Parathyroid adenoma (tissue), 2 donors: ENCODE measurements at regions not wholly inside any gene's neighbourhood (a gene's known extent, or its start where the extent isn't known, plus 50 kb on each side); places are given as distances from the start of the nearest gene placed in this dataset.

ENCODE experiments used
- H2AFZ ChIP-seq: fragments of 300-600 bp; sonication (generic); one replicate; pipeline ENCODE4 v1.7.0; 2017; ENCODE audit warnings: antibody characterized with exemption, mild to moderate bottlenecking
- H3K27ac ChIP-seq: fragments of 300-600 bp; sonication (generic); one replicate; pipeline ENCODE4 v1.7.0; 2017
- H3K27me3 ChIP-seq: fragments of 300-600 bp; sonication (generic); one replicate; pipeline ENCODE4 v1.7.0; 2017; ENCODE audit warnings: low read length; ENCODE audit not compliant: control insufficient read depth, insufficient read depth
- H3K36me3 ChIP-seq: fragments of 300-600 bp; sonication (generic); one replicate; pipeline ENCODE4 v1.7.0; 2017; ENCODE audit warnings: low read length; ENCODE audit not compliant: control insufficient read depth, insufficient read depth
- H3K4me1 ChIP-seq: fragments of 300-600 bp; sonication (generic); one replicate; pipeline ENCODE4 v1.7.0; 2017; ENCODE audit warnings: control low read depth
- H3K4me2 ChIP-seq: fragments of 300-600 bp; sonication (generic); one replicate; pipeline ENCODE4 v1.7.0; 2017; ENCODE audit warnings: low read length
- H3K4me3 ChIP-seq: fragments of 300-600 bp; sonication (generic); one replicate; pipeline ENCODE4 v1.7.0; 2017; ENCODE audit warnings: low read depth, low read length
- H3K79me2 ChIP-seq: fragments of 300-600 bp; sonication (generic); one replicate; pipeline ENCODE4 v1.7.0; 2017; ENCODE audit warnings: control low read depth
- H3K9ac ChIP-seq: fragments of 300-600 bp; sonication (generic); one replicate; pipeline ENCODE4 v1.7.0; 2017; ENCODE audit warnings: mild to moderate bottlenecking
- H3K9me3 ChIP-seq: fragments of 300-600 bp; sonication (generic); one replicate; pipeline ENCODE4 v1.7.0; 2017; ENCODE audit warnings: low read length; ENCODE audit not compliant: control insufficient read depth
- CTCF ChIP-seq: fragments of 300-600 bp; sonication (generic); IDR thresholded peaks from one replicate; pipeline ENCODE4 v1.7.0; 2017; ENCODE audit warnings: antibody characterized with exemption, mild to moderate bottlenecking
- donor health status: primary hyperparathyroidism.

- H3K9ac ChIP-seq: no peak overlapping the region
- H3K9me3 ChIP-seq: no peaks in the 10 kb centered on the region
- H3K36me3 ChIP-seq: no peaks in the 10 kb centered on the region
- TF ChIP-seq CTCF: no peak
- no peaks in the 10 kb centered on the region for H3K79me2 ChIP-seq
- H3K4me1 ChIP-seq: no peaks in the 10 kb centered on the region
- H3K4me3 ChIP-seq: no peak overlapping the region
- H3K4me2 ChIP-seq: no peak overlapping the region
- H2AFZ ChIP-seq: no peak overlapping the region
- H3K27ac ChIP-seq: no peak overlapping the region
- no peaks in the 10 kb centered on the region for H3K27me3 ChIP-seq
Observed at GRCh38 chr5:155087036-155087435, 73.5 kb downstream of the KIF4B start.

DNA sequence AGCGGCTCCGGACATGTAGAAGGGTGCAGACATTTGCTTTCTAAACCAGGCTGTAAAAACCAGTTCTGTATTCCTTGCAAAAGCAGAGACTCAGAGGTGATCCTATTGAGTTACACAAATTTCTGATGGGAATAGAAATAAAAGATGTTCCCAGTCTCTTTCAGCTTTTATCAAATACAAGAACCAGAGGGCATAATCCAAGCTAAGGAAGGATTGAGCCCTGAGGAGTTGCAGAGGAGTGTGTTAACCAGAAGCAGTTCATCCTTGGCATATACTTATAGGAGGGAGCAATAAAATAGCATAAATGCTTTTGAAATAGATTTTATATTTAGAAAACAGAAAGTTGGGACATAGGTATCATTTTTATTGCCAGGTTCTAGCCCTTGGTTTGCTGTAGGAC is 75.3 kb downstream of the KIF4B start:
- Histone ChIP-seq H3K9ac (no peak overlapping the region), H3K4me2 (no peak overlapping the region), H3K27me3 (no peaks in the 10 kb centered on the region), H3K36me3 (no peaks in the 10 kb centered on the region), H3K4me3 (no peak overlapping the region), H3K4me1 (no peaks in the 10 kb centered on the region), H2AFZ (no peak overlapping the region), H3K27ac (no peak overlapping the region), H3K9me3 (no peaks in the 10 kb centered on the region), H3K79me2 (no peaks in the 10 kb centered on the region)
- TF ChIP-seq CTCF: no peak

DNA sequence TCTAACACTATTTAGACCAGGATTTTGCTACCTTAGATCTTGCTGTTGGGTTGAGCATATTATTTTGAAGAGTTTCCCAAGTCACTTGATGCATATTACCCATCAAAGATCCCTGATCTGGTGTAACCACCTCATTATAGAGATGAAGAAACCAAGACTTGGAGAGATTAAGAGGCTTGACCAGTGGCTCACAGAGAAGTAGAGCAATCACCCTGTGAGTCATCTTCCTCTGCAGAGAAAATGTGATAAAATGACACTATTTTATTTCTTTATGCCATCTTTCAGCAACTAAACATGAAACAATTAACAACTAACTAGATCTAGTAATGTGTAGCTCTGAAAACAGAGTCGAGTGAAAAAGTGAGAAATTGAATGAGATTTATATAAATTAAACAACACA is 76.1 kb downstream of the KIF4B start:
- Histone ChIP-seq H3K4me2 (no peak overlapping the region), H3K4me3 (no peak overlapping the region), H2AFZ (no peak overlapping the region), H3K36me3 (no peaks in the 10 kb centered on the region), H3K79me2 (no peaks in the 10 kb centered on the region), H3K9ac (no peak overlapping the region), H3K4me1 (no peaks in the 10 kb centered on the region), H3K27ac (no peak overlapping the region), H3K9me3 (no peaks in the 10 kb centered on the region), H3K27me3 (no peaks in the 10 kb centered on the region)
- no peak for TF ChIP-seq CTCF

DNA sequence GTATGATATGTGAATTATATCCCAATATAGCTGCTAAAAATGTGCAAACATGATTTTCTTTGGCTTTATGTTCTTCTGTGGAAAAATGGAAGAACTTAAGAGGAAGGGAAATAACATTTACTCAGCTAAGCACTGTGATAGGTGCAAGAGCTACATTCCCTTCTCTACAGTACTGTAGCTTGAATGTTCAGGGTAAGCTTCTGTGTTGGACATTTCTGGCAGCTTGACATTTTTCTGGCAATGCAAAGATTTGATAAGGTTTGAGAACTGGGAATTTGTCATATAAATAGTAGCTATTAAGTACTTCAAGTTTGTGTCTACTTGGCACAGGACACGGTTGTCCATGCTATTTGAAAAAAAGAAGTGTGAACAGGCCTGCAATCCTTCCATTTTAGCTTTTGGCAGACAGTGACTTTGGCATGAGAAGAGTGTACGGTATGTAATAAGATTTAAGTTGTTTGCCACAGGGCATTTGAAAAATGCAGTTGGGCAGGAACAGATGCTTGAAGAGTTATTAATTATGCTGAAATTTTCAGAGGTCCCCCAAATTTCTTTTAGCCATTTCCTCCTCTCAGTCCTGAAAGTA is 77.6 kb downstream of the KIF4B start:
- H3K36me3 ChIP-seq: no peaks in the 10 kb centered on the region
- no peak overlapping the region for H3K9ac ChIP-seq
- no peak overlapping the region for H2AFZ ChIP-seq
- no peaks in the 10 kb centered on the region for H3K79me2 ChIP-seq
- H3K27ac ChIP-seq: no peak overlapping the region
- no peak overlapping the region for H3K4me3 ChIP-seq
- no peaks in the 10 kb centered on the region for H3K4me1 ChIP-seq
- H3K9me3 ChIP-seq: no peaks in the 10 kb centered on the region
- no peaks in the 10 kb centered on the region for H3K27me3 ChIP-seq
- no peak overlapping the region for H3K4me2 ChIP-seq
- no peak for TF ChIP-seq CTCF
